OCI-LY7 (cell line): ENCODE measurements at regions not wholly inside any gene's neighbourhood (a gene's known extent, or its start where the extent isn't known, plus 50 kb on each side); places are given as distances from the start of the nearest gene placed in this dataset.

Experiments
- BruUV-seq: library from RNA; stranded (reverse); fragments of 400-500 nt; replicated peaks from 2 replicates; lab custom pipeline; 2021; lab: Mats Ljungman, UMichigan
- CTCF ChIA-PET: fragments of 300-600 bp; sonication (Branson Sonifier 250); formaldehyde crosslinking; loops from one replicate; lab custom pipeline; 2022; ENCODE audit warnings: antibody characterized with exemption; ENCODE audit not compliant: unreplicated experiment; lab: Charles Lee
- POLR2A ChIA-PET: fragments of 300-600 bp; sonication (Branson Sonifier 250); formaldehyde crosslinking; loops from one replicate; lab custom pipeline; 2022; ENCODE audit warnings: antibody characterized with exemption; lab: Charles Lee
- DNase-seq: peaks from one replicate; pipeline ENCODE4 v3.0.0-alpha.2; 2015; ENCODE audit warnings: low spot score
- H2AFZ ChIP-seq: fragments of 200-600 bp; sonication (generic), shearing (Covaris generic); 2 replicates; pipeline ENCODE4 v1.6.1; 2014; ENCODE audit warnings: mild to moderate bottlenecking, antibody characterized with exemption, low read length, moderate library complexity
- H3K27ac ChIP-seq: fragments of 200-600 bp; sonication (generic); 2 replicates; pipeline ENCODE4 v1.5.1; 2014; ENCODE audit warnings: mixed run types, low read depth, mild to moderate bottlenecking, moderate library complexity, low read length, inconsistent platforms; ENCODE audit not compliant: poor library complexity, severe bottlenecking
- H3K36me3 ChIP-seq: fragments of 200-600 bp; sonication (generic); 2 replicates; pipeline ENCODE4 v1.6.1; 2014; ENCODE audit warnings: mild to moderate bottlenecking, antibody characterized with exemption, low read length, moderate library complexity, mixed read lengths; ENCODE audit not compliant: insufficient read depth
- H3K4me1 ChIP-seq: fragments of 200-600 bp; sonication (generic); 2 replicates; pipeline ENCODE4 v1.5.1; 2014; ENCODE audit warnings: mild to moderate bottlenecking, low read length; ENCODE audit not compliant: insufficient read depth, poor library complexity, severe bottlenecking
- H3K4me2 ChIP-seq: fragments of 200-600 bp; sonication (generic); 2 replicates; pipeline ENCODE4 v1.6.1; 2014; ENCODE audit warnings: mild to moderate bottlenecking, low read length
- H3K4me3 ChIP-seq: fragments of 200-600 bp; sonication (generic); 2 replicates; pipeline ENCODE4 v1.5.1; 2014; ENCODE audit warnings: mild to moderate bottlenecking, low read depth, low read length; ENCODE audit not compliant: poor library complexity, severe bottlenecking
- H3K79me2 ChIP-seq: fragments of 200-600 bp; sonication (generic); 2 replicates; pipeline ENCODE4 v1.6.1; 2016; ENCODE audit warnings: low read depth, mild to moderate bottlenecking, low read length, moderate library complexity, mixed read lengths; ENCODE audit not compliant: insufficient read depth
- H3K9me2 ChIP-seq: fragments of 200-600 bp; sonication (generic); 2 replicates; pipeline ENCODE4 v1.6.1; 2016; ENCODE audit warnings: mild to moderate bottlenecking, low read length, mixed read lengths; ENCODE audit not compliant: insufficient read depth
- H3K9me3 ChIP-seq: fragments of 200-600 bp; sonication (generic); 2 replicates; pipeline ENCODE4 v1.6.1; 2014; ENCODE audit warnings: mild to moderate bottlenecking, mixed run types, low read length, mixed read lengths
- H4K20me1 ChIP-seq: fragments of 200-600 bp; sonication (generic); 2 replicates; pipeline ENCODE4 v1.6.1; 2014; ENCODE audit warnings: mild to moderate bottlenecking, antibody characterized with exemption, low read length, moderate library complexity, mixed read lengths; ENCODE audit not compliant: insufficient read depth
- CTCF ChIP-seq: fragments of 200-600 bp; sonication (generic); conservative IDR thresholded peaks from 2 replicates; pipeline ENCODE4 v1.5.1; 2014; ENCODE audit warnings: mild to moderate bottlenecking, antibody characterized with exemption, low read length, moderate library complexity, mixed read lengths
- EZH2phosphoT487 ChIP-seq: fragments of 200-600 bp; sonication (generic); IDR thresholded peaks from 2 replicates; pipeline ENCODE4 v1.6.1; 2018; ENCODE audit warnings: low read depth, borderline replicate concordance, mild to moderate bottlenecking, mixed run types, antibody characterized with exemption, low read length, moderate library complexity, mixed read lengths
- intact Hi-C: fragments of 100-400 bp; cut with micrococcal nuclease; formaldehyde crosslinking; loops from one replicate; pipeline ENCODE4 v1.10.0; 2022; ENCODE audit not compliant: unreplicated experiment

GRCh38 chr17:70241071-70241470, 71.7 kb downstream of the KCNJ2 start:
- Histone ChIP-seq H3K4me1 (no peaks in the 10 kb centered on the region), H3K4me3 (no peak overlapping the region), H3K36me3 (no peaks in the 10 kb centered on the region), H3K9me2 (no peaks in the 10 kb centered on the region), H3K9me3 (no peaks in the 10 kb centered on the region), H2AFZ (no peak overlapping the region), H3K4me2 (no peak overlapping the region), H3K27ac (no peak overlapping the region), H4K20me1 (no peaks in the 10 kb centered on the region), H3K79me2 (no peaks in the 10 kb centered on the region)
- intact Hi-C loops, result no loop called here
- ChIA-PET POLR2A (no interaction called here), CTCF (no interaction called here)
- DNase-seq, result no peak
- TF ChIP-seq CTCF (no peak), EZH2phosphoT487 (no peak)
- no TSS peak for BruUV-seq

GRCh38 chr17:70242781-70243437, 73.6 kb downstream of the KCNJ2 start:
- TF ChIP-seq CTCF, result no peak
- TF ChIP-seq EZH2phosphoT487, result no peak
- POLR2A ChIA-PET, result interaction anchor here (0.6 to 1.2 kb wide), 2 partner anchors 8 to 10 kb away, joined by 3 to 4 read pairs; no protein-coding TSS in a partner anchor
- H4K20me1 ChIP-seq, result no peaks in the 10 kb centered on the region
- no peaks in the 10 kb centered on the region for H3K9me3 ChIP-seq
- CTCF ChIA-PET, result interaction anchor here (0.5 kb wide), 1 partner anchor 1504 kb away, joined by 3 read pairs; no protein-coding TSS in a partner anchor
- no peaks in the 10 kb centered on the region for H3K9me2 ChIP-seq
- no peak overlapping the region for H3K27ac ChIP-seq
- no peaks in the 10 kb centered on the region for H3K79me2 ChIP-seq
- no peak overlapping the region for H3K4me2 ChIP-seq
- BruUV-seq, result no TSS peak
- intact Hi-C loops, result no loop called here
- no peak overlapping the region for H2AFZ ChIP-seq
- H3K36me3 ChIP-seq, result no peaks in the 10 kb centered on the region
- no peaks in the 10 kb centered on the region for H3K4me1 ChIP-seq
- H3K4me3 ChIP-seq, result no peak overlapping the region
- no peak for DNase-seq

GRCh38 chr17:70251706-70252105, 82.4 kb downstream of the KCNJ2 start:
- no peak for DNase-seq
- ChIA-PET POLR2A (interaction anchor here (0.6 to 0.7 kb wide), 2 partner anchors 9 to 750 kb away, joined by 4 to 6 read pairs; no protein-coding TSS in a partner anchor), CTCF (no interaction called here)
- H4K20me1 ChIP-seq, result no peaks in the 10 kb centered on the region
- no peaks in the 10 kb centered on the region for H3K79me2 ChIP-seq
- no TSS peak for BruUV-seq
- no peaks in the 10 kb centered on the region for H3K9me2 ChIP-seq
- H2AFZ ChIP-seq, result no peak overlapping the region
- H3K4me2 ChIP-seq, result no peak overlapping the region
- H3K36me3 ChIP-seq, result no peaks in the 10 kb centered on the region
- H3K4me3 ChIP-seq, result no peak overlapping the region
- no peaks in the 10 kb centered on the region for H3K4me1 ChIP-seq
- no peaks in the 10 kb centered on the region for H3K9me3 ChIP-seq
- intact Hi-C loops, result no loop called here
- H3K27ac ChIP-seq, result no peak overlapping the region
- TF ChIP-seq EZH2phosphoT487 (no peak), CTCF (no peak)
